ENCODE measurements at regions not wholly inside any gene's neighbourhood (a gene's known extent, or its start where the extent isn't known, plus 50 kb on each side); places are given as distances from the start of the nearest gene placed in this dataset.
"Not testable (repeated sequence)": the region's sequence is repeated elsewhere in the genome, so short reads cannot be mapped to it uniquely, and the experiment has no call there.

DNA sequence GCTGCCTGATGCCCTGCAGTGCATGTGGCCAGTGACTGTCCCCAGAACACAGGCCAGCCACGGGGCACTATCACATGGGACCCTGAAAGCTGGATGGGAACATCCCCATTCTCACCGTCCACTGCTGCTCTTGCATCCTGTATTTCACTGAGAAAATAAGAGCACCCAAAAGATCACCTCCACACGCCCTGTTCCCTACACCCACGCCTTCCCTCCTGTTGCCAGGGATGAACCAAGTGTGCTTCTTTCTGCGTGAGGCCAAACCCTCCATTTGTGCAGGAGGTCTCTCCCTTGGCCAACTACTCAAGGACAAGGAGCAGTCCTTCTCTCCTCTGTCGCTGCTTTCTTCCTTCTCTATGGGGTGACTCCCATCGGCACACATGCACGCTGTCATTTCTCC is 118.3 kb downstream of the LRRC37A3 start:
- not testable (repeated sequence) for DNase-seq

DNA sequence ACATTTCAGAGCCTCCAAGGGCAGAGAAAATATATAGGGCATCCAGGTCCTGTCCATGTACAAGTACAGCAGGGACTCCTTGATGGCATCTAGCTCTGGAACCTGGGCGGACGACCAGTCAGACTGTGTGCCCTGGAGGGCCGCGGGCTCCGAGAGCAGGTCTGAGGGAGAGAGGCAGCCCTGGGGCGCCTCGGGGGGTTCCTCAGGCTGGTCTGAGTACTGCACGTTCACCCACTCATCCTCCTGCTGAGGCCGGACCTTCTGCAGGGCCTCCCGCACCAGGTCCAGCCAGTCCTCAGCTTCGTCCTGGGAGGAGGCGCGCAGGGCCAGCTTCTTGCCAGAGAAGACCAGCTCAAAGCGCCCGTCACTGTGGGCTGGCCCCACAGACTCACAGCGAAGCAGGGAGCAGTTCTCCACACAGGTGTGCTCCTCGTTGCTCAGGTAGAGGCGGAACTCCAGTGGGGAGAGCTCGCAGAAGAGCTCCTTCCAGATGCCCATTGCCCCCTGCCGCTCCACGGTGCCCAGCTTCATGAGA is 118.8 kb downstream of the LRRC37A3 start:
- not testable (repeated sequence) for DNase-seq

DNA sequence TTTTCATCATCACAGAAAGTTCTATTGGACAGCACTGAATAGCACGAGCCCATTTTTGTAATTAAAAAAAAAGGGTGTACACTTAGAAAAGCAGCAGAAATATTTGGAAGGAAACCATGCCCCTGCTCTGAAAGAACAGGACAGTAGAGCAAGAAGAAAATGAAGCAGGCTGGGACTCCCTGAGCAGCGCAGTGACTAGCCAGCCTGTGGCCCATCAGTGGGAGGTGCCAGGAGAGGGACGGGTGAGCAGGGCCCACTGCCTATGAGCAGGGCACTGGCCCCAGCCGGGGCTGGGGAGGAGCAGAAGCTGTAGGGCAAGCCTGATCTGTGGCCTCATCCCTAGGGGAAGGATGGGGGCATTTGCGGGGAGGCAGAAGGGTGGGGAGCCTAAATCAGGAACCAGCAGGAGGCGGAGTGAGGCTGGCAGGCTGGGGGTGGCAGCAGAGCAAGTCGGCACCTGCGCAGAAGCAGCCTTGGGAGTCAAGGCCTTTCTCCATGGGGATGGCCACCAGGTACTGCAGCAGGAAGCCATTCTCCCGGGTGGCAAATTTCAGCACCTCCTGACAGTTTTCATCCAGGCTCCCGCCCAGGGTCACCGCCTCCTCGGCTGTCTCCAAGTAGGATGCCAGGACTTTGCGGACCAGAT is 119.6 kb downstream of the LRRC37A3 start:
- not testable (repeated sequence) for DNase-seq

DNA sequence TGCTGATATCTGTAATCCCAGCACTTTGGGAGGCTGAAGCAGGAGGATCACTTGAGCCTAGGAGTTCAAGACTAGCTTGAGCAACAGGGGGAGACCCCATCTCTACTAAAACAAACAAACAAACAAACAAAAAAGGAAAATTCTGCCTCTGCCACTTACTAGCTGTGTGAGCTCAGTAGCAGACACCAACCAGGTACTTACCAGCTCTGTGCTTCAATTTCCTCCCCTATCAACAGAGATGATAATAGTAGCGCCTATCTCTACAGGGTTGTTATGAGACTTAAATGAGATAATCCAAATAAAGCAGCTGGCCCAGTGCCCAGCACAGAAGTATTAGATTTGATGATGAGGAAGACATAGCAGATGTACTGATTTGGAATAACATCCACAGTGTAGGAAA is 120.3 kb downstream of the LRRC37A3 start:
- DNase-seq, result not testable (repeated sequence)

DNA sequence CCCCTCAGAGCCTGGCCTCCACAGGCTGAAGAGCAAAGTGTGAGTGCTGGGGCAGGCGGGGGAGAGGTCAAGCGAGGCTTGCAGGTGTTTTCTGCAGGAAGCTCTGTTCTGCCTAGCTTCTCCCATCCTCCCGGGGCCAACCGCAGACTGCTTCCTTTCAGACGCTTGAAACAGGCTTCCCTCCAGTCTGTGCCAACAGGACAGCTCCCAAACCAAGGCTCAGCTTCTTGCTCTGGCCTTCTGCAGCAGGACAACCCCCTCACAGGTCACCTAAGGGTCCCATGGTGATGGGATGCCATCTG is 120.8 kb downstream of the LRRC37A3 start:
- DNase-seq, result not testable (repeated sequence)

DNA sequence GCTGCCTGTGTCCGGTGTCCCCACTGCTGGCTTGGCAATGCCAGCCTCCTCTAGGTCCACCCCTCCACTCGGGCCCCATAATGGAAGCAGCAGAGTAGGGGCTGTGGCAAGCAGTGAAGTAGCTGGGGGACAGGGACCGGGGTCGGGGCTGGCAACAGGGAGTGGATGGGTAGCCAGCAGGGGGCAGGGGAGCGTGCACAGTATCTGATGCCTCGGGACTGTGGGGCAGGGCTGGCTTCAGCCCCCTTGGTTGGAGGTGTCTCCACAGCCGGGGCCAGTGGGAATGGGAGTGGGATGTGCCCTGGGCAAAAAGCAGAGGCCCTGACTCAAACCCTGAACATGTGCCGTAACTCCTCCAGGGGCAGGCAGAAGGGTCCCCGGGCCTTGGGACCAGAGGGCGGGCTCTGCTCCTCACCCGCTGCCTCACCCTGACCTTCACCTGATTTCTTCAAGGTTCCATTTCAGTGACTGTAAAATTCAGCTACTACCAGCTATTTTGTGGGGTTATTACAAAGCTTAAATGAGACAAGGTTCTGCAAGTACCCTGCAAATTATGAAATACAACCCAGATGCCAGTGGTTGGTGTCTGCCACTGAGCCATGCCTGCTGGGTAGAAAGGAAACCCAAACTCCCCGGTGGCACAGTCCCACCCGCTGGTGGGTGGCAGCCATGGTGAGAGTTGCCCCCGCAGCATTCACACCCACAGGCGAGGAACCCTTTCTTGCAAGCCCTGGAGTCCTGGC is 121.4 kb downstream of the LRRC37A3 start:
- not testable (repeated sequence) for DNase-seq

DNA sequence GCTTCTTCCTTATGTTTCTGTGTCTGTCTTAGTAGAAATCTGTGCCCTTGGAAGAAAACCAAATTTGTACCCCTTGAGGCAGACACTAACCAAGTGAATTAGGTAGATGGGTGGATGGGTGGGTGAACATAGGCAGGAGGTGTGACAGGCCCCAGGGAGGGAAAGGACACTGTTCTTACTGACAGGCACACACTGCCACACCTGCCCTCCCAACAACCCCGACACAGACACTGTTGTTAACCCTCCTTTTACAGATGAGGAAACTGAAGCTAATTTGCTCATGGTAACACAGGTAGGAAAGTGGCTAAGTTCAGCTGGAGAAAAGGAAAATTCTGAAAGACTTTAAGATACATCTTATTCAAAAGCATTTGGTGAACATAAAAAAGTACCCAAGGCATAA is 123.9 kb downstream of the LRRC37A3 start:
- not testable (repeated sequence) for DNase-seq

DNA sequence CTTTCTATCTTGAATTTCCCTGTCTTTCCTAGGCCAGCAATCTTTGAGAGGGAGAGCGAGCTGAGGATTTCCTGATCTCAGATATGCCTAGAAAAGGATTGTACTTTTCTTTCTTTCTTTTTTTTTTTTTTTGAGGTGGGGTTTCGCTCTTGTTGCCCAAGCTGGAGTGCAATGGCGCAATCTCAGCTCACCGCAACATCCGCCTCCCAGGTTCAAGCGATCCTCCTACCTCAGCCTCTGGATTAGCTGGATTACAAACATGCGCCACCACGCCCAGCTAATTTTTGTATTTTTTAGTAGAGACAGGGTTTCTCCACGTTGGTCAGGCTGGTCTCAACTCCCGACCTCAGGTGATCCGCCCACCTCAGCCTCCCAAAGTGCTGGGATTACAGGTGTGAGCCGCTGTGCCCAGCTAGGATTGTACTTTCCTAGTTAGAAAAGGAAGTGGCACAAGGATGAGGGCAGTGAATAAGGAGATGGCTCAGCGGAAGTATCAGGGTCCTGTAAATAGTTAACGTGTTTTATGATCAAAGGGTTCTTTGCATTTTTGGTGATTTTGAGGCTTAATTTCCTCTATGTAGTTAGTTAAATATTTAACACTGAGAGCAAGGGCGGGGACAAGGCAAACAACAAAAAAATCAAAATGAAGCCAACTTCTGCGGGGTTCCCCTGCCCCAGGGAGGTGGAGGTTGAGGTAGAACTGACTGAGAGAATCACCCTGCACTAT is 124.6 kb downstream of the LRRC37A3 start:
- not testable (repeated sequence) for DNase-seq

DNA sequence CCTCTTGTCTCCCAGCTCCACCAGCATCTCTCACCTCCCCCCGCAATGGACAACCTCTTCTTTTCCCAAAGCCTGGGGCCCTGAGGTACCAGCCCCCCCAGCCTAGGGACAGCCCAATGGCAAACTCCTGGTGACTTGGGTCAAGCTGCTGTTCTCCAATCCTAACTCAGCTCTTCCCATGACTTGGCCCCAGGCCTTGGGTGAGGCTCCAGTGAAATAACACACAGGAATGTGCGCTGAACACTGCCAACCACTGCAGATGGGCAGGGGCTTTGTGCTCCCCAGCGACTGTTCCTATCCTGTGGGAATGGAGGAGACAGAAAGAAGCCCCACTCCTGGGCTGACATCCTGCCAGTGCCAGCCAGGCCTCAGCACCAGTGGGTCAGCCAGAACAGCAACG is 125.2 kb downstream of the LRRC37A3 start:
- DNase-seq, result not testable (repeated sequence)

DNA sequence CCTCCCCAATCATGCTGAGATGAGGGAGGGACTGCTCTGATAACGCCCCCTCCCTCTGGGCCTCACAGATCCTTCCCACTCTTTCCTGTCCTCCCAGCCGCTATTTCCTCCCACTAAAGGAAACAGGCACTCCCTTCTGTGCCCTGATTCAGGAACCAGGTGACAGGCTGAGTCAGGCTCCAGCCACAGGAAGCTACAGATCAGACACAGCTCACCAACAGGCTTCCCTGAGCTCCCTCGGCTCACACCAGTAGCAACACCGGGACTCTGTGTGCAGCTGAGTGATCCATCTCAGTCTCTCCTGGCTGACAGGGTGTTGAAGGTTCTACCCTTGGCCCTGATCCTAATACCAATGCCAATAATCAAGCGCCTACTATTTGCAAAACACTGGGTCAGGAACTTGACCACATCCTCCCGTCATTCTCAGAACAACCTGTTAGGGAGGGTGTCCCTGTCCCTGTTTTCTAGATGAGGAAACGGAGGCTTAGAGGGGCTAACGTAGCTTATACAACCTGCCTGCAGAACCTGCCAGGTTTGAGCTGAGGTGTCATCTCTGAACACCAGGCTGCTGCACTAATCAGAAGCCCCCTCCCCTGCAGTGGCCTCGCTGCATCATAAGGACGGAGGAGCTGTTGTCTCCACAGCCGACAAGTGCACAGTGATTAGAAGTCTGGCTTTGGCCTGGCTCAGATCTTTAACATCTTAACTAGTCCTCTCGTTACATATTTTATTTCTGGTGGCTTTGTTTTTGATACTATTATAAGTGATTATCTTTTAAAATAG is 126.3 kb downstream of the LRRC37A3 start:
- not testable (repeated sequence) for DNase-seq

DNA sequence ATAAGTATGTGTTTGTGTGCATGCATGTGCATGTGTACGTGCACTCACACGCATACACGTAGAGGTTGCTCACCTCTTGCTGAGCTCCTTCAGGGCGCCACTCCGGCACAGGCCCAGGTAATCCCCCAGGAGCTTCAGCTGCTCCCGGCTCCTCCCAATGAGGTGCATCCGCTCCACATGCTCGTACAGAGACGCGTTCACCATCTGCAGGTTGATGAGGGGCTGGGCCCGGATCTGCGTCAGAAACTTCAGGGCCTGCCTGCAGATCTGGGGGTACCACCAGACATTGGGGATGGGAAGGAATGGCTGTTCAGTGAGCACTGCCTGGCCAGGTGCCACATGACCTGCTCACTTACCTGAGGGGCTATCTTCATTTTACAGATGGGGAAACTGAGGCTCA is 127.0 kb downstream of the LRRC37A3 start:
- not testable (repeated sequence) for DNase-seq

DNA sequence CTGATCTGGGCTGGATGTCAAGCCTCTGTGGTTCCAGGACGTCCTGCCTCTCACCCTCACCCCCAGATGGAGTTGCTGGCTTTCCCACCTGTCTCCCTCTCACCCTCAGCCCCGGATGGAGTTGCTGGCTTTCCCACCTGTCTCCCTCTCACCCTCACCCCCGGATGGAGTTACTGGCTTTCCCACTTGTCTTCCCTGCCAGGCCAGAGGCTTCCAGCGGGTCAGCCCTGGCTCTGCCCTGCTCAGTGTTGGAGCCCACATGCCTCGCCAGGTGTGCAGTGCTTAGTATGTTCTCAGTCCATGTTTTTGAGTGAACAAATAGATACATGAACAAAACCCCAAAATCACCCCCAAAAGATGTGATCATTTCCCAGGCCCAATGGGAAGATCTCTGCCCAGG is 127.6 kb downstream of the LRRC37A3 start:
- DNase-seq, result not testable (repeated sequence)

DNA sequence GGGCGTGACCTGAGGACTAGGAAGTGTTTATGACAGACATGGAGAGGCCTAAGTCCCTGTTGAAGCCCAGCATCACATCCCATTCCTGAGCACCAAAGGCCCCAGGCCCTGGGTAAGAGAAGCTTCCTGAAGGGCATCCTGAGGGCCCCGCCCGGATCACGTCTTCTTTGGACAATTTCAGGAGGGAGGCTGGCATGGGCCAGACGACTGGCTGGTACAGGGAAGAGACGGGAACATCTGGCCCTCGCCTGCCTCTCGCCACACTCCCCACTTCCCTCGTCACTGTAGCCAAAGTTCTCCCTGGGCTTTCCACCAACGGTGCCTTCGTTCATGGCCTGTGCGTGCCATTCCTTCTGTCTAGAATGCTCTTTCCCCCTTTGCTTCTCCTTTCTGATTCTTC is 128.1 kb downstream of the LRRC37A3 start:
- not testable (repeated sequence) for DNase-seq

DNA sequence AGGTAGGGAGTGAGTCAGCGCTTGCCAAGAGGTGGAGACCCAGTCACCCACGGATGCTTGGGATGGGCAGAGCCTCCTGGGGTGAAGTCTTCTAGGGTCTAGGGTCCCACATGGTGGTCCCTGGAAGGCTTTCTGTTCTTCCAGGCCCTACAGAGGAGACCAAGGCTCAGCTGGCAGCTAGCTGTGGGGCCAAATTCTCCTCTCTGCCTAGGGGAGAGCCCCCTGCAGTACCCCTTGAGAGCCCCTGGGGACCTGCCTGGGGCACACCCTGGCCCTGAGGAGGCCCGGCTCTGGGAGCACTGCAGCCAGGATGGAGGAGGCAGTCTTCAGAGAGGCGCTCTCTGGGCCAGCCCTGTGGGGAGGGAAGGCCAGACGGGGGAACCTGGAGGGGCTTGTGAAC is 128.6 kb upstream of the SMURF2 start:
- DNase-seq, result not testable (repeated sequence)

DNA sequence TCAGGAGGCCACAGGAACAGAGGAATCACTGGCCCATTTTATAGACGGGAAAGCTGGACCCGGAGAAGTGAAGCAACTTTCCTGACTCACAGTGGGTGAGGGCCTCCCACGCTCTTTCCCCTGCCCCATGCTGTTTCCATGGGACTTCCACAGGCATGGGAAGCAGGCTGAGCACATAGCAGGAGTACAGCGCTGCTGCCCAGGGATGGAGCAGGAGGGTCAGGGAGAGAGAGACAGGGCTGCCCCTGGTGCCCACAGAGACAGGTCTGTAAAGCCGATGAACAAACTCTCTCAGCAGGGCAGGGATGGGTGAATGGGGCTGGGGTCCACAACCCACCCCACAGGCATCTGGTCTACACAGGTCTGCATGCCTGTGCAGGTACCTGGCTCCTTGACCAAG is 128.1 kb upstream of the SMURF2 start:
- DNase-seq, result not testable (repeated sequence)

DNA sequence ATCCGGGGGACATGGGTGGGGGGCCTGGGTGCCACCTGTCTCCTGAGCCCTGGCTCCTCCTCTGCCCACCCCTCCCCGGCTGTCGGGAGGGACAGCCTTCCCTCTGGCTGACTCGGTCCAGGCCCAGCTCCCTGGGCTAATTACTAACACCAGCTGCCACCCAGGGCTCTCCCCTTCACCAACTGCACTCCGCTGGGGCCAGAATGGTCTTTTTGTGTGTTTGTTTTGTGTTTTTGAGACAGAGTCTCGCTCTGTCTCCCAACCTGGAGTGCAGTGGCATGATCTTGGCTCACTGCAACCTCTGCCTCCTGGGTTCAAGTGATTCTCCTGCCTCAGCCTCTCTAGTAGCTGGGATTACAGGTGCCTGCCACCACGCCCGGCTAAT is 126.9 kb upstream of the SMURF2 start:
- DNase-seq, result not testable (repeated sequence)

DNA sequence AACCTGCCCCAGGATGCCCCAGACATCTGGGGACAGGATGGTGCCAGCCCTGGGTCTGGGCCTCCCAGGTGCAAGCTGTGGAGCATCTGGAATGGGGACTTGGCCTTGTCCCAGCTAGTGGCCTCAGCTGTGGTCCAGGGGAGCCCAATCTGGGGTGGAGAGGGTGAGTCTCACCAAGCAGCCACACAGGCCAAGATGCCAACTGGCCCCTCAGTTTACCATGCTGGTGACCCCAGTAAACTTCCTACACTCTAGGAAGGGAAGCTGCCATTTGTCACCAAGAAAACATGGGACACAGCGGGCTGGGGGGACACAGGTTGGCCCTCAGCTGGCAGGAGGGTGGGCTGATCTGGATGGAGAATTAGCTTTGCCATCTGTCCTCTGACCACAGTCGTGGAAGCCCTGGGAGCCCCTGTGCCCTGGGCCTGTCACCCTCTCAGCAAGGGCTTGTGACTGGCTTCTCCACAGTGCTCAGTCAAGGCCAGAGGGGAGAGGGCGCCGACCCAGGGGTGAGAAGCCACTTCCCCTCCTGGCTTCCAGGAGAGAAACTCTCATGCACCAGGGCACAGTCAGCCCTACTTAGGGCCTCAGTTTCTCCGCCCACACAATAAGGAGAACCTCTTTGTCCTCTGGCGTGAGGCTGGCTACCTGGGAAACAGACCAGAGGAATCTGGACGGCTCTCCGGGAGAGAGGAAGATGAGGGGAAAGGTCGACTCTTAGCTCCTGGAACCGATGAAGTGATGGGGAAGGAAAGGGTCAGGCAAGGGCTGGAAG is 126.4 kb upstream of the SMURF2 start:
- no peak for DNase-seq

DNA sequence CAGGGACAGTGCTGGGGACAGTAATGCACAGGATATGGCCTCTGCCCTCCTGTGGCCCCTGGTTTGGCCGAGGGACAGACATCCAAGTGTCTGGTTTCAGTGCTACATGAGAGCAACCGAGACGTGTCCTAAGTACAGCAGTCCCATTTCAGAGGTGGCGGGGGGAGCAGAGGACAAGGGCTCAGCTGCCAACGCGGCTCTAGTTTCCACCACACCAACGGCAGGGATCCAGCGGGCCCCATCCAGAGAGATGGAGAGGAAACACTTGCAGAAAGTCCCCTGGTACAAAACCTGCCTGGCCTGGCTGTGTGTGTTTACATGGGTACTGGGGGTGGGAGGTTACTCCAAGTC is 125.8 kb upstream of the SMURF2 start:
- no peak for DNase-seq

DNA sequence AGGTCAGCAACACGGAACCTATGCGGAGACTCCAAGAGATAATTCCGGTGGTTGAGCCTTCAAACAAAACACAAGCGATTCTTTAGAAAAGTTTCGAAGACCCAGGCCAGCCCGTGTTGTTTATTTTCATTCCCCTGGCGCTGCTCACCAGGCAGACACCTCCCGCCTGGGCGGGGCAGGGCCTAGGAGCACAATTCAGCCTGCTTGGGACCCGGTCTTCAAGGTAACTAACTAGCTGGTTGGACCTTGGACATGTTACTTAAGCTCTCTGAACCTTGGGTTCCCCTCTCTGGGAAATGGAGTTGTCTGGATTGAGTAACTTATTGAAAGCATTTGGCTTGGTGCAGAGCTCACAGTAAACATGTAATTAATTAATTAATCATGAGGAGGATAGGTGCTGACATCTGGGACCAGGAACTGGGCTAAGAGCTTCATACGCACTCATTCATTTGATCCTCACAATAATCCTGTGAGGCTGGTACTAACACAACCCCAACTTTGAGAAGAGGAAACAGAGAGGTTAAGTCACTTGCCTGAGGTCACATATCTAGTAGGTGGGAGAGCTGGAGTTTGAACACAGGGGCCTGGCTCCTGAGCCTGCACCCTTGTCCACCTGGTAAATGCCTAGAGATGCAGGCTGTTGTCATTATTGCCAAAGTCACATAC is 125.3 kb upstream of the SMURF2 start:
- DNase-seq, result no peak

DNA sequence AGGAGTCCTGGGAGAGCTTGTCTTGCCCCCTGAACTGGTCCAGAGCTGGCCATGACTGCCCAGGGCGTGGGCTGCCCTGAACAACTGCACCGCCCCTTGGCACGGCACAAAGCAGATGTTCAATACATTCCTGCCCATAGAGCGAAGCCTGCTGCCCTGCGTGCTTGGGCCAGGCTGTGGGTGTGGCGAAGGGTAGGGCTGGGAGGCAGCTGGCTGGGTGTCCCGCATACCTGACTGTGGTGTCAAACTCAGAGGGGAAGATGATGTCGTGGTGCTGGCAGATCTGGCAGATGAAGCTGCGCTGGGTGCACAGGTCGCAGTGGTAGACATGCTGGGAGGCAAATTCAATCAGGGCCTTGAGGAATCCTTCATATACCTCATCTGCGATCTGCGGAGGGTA is 124.2 kb upstream of the SMURF2 start:
- DNase-seq, result no peak

DNA sequence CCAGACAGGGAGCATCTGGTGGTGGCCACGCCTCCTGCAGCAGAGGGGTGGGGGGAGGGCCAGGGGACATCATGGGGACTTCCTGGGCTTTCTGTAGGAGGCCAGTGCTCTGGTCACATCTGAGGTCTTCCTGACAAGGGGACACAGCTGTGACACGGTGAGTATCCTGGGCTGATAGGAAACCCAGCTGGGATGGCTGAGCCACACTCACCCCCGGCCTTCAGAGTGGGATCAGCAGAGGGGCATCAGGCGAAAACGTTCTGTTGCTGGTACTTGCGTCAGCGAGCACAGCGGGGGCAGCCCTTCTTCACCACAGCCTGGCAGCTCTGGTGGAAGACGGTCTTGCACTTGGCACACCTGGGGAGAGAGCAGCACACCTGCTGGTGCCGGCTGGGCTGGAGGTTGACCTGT is 122.9 kb upstream of the SMURF2 start:
- no peak for DNase-seq

Data from NCI-H446 treated with DMSO at 0.1 percent for 48 hours (cell line).